ENCODE measurements at regions not wholly inside any gene's neighbourhood (a gene's known extent, or its start where the extent isn't known, plus 50 kb on each side); places are given as distances from the start of the nearest gene placed in this dataset.

DNA sequence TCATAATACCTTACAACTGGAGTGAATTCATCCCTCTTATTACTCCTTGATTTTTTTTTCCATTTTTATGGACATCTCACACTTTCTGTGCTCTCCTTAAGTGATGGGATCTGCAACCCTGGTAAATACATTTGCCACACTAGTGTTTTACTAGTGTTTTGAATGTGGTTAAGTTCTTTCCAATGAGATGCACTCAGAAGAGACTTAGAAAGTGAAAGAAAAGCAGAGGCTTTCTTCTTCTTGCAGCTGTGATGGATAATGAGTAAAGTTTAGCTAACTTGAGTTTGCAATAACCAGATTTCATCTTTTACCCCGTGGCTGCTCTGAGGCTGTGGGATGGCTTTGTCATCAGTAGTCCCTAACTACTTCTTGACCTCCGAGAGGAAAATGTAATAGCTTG, 1248.4 kb downstream of the NSUN3 start:
- TF ChIP-seq RAD21 (conservative IDR thresholded peaks at IDR 0.05) (no peak), SMC3 (conservative IDR thresholded peaks at IDR 0.05; ENCODE audit: poor library complexity) (no peak), EZH2 (IDR thresholded peaks at IDR 0.05; ENCODE audit: borderline replicate concordance, insufficient read depth, low read length, poor library complexity, severe bottlenecking) (no peak)
- TF ChIP-seq, protein P1, sequence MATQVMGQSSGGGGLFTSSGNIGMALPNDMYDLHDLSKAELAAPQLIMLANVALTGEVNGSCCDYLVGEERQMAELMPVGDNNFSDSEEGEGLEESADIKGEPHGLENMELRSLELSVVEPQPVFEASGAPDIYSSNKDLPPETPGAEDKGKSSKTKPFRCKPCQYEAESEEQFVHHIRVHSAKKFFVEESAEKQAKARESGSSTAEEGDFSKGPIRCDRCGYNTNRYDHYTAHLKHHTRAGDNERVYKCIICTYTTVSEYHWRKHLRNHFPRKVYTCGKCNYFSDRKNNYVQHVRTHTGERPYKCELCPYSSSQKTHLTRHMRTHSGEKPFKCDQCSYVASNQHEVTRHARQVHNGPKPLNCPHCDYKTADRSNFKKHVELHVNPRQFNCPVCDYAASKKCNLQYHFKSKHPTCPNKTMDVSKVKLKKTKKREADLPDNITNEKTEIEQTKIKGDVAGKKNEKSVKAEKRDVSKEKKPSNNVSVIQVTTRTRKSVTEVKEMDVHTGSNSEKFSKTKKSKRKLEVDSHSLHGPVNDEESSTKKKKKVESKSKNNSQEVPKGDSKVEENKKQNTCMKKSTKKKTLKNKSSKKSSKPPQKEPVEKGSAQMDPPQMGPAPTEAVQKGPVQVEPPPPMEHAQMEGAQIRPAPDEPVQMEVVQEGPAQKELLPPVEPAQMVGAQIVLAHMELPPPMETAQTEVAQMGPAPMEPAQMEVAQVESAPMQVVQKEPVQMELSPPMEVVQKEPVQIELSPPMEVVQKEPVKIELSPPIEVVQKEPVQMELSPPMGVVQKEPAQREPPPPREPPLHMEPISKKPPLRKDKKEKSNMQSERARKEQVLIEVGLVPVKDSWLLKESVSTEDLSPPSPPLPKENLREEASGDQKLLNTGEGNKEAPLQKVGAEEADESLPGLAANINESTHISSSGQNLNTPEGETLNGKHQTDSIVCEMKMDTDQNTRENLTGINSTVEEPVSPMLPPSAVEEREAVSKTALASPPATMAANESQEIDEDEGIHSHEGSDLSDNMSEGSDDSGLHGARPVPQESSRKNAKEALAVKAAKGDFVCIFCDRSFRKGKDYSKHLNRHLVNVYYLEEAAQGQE (IDR thresholded peaks at IDR 0.05; ENCODE audit: borderline replicate concordance), result no peak
- TF ChIP-seq, protein P2, sequence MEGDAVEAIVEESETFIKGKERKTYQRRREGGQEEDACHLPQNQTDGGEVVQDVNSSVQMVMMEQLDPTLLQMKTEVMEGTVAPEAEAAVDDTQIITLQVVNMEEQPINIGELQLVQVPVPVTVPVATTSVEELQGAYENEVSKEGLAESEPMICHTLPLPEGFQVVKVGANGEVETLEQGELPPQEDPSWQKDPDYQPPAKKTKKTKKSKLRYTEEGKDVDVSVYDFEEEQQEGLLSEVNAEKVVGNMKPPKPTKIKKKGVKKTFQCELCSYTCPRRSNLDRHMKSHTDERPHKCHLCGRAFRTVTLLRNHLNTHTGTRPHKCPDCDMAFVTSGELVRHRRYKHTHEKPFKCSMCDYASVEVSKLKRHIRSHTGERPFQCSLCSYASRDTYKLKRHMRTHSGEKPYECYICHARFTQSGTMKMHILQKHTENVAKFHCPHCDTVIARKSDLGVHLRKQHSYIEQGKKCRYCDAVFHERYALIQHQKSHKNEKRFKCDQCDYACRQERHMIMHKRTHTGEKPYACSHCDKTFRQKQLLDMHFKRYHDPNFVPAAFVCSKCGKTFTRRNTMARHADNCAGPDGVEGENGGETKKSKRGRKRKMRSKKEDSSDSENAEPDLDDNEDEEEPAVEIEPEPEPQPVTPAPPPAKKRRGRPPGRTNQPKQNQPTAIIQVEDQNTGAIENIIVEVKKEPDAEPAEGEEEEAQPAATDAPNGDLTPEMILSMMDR (IDR thresholded peaks at IDR 0.05; ENCODE audit: poor library complexity, severe bottlenecking), result no peak
